ENCODE measurements at regions not wholly inside any gene's neighbourhood (a gene's known extent, or its start where the extent isn't known, plus 50 kb on each side); places are given as distances from the start of the nearest gene placed in this dataset.

GRCh38 chr9:7443541-7443940, 356.0 kb downstream of the DMAC1 start:
- TF ChIP-seq, protein P1, sequence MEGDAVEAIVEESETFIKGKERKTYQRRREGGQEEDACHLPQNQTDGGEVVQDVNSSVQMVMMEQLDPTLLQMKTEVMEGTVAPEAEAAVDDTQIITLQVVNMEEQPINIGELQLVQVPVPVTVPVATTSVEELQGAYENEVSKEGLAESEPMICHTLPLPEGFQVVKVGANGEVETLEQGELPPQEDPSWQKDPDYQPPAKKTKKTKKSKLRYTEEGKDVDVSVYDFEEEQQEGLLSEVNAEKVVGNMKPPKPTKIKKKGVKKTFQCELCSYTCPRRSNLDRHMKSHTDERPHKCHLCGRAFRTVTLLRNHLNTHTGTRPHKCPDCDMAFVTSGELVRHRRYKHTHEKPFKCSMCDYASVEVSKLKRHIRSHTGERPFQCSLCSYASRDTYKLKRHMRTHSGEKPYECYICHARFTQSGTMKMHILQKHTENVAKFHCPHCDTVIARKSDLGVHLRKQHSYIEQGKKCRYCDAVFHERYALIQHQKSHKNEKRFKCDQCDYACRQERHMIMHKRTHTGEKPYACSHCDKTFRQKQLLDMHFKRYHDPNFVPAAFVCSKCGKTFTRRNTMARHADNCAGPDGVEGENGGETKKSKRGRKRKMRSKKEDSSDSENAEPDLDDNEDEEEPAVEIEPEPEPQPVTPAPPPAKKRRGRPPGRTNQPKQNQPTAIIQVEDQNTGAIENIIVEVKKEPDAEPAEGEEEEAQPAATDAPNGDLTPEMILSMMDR (IDR thresholded peaks at IDR 0.05; ENCODE audit: insufficient read depth, low read depth, low read length) = no peak
- no peak for TF ChIP-seq EZH2 (IDR thresholded peaks at IDR 0.05; ENCODE audit: insufficient read depth, low read length)

All from astrocyte (in vitro differentiated cells and primary cell).